ENCODE measurements at regions not wholly inside any gene's neighbourhood (a gene's known extent, or its start where the extent isn't known, plus 50 kb on each side); places are given as distances from the start of the nearest gene placed in this dataset.

DNA sequence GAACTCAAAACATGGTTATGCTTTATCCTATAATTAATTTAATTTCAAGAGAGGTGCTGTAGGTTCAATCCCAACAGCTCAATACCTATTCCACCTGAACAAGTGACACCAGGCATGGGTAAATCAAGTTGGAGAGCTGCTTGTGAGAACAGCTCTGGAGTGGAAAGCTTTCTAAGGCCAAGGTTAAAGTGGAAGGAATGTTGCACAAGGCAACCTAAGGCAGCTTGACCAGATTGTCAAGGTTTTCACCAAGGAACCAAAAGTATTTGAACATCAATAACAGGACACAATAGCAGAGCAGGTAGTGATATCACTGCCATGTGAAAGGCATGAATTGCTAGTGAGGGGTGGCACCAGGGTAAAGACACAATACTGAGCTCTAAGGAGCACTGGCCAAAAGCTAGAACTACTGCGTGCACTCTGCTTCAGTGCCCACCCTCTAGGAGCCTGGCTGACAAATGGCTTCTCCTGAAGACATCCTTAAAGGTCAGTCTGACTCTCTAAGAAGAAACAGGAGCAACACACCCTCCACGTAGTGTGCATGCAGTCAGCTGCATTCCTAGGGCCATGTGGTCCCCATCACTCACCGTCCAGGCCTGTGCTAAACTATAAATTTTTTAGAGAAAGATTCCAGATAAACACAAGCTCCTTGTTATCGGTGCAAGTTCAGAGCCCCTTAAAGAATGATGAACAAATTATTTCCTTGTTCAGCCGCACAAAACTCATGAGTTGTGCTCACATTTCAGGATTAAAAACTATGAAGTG, 677.7 kb upstream of the KLF4 start:
- DNase-seq: no peak

DNA sequence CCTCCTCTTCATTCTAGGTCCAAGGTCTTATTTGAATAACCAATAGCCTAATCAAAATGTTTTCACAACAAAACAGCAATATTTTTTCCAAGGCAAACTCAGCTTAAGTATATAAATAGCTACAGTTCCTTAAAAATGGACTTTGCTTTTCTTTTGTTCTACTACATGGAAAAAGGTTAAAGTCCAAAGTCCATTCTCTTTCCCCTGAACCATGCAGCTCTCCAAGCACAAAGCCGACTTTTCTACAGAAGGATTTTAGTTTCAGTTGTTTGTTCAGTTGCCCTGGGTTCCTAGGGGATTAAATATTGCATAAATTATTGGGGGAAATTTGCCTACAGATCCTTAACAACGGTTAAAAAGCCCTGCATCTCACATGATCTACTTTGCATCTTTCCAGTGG, 677.0 kb upstream of the KLF4 start:
- DNase-seq: no peak

DNA sequence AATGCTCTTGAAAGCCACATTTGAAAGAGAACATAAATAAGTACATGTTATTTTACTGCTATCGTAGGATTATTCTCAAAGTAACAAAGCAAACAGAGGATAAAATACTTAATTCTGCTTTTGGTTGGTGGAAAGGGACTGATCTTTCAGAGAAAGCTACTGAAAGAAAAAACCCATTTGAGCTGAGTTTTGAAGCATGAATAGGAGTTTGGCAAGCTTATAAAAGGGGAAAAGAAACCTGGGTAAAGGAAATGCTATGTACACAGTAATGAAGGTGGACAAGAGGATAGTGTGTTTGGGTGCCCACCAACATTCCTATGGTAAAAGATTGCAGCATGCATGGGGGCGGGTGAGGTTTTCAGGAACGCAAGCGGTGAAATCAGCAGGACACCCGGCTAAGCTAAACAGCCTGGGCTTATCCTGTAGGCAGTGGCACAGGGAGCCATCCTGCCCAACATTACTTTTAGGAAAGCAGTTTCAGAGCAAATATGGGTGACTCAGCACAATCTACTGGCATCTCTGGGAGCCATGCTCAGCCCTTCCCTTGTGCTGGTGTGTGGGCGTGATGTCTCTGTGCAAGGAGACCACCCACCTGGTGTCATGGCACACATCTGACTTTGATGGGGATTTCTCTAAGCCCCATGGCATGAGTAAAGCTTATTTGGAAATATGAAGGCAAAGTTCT, 673.9 kb upstream of the KLF4 start:
- DNase-seq: no peak

DNA sequence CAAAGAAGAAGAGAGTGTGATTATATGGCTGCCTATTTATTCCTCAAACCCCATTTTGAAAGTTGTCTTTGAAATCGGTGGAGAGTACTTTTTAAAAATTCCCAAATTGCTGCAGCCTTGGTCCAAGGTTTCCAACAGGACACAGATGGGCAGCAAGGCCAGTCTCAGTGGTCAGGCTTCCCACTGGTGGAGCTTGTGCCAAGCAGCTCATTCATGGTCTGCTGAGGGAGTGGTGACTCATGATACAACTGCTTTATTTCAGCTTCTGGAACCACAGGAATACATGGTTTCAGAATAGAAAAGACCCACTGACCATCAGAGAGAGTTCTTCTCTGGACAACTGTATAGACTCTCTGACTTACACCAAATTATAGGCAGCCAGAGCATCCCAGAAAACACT, 673.1 kb upstream of the KLF4 start:
- DNase-seq: no peak

DNA sequence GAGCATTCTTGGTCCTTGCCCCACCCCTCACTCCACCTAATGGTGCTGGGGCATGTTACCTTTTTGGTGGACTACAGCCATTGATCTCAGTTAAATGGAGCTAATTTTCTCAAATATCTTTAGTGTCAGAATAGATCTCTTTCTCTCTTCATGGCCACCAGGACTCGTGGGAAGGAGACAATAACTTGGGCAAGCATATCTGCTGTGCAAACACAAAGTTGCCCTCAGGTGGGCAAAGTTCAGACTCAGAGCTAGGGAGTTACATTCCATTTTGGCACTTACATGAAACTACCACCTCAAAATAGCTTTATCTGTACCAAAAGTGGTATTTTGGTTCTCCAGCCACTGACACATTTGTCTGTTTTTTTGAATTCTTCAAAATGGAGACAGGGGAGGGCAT, 671.9 kb upstream of the KLF4 start:
- no peak for DNase-seq

DNA sequence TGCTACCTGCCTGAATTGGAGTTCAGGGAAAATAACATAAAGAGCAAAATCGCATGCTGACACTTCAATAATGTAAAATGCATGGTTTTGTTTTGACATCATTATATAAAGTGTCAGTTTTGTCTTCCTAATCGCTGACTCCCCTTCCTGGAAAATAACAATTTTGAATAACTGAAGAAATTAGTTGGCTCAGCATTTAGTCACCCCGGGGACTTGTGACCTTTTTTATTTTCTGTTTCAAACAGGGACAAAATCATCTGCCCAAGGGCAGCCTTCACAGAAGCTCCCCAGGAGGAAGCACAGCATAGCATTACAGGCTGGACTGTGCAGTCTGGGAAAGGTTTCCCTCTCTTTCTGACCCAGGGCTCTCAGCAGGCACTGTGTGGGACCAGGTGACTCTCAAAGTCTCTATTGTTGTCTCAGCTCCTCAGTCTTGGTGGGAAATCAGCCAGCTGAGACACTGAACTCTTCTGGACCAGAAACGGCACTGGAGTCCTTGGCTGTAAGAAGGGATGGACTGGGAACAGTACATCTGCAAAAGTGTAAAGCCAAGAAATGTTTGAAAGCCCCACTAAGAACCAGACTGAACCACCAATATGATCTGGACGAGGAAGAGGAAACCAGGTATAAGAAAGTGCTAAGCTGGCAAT, 671.3 kb upstream of the KLF4 start:
- no peak for DNase-seq

DNA sequence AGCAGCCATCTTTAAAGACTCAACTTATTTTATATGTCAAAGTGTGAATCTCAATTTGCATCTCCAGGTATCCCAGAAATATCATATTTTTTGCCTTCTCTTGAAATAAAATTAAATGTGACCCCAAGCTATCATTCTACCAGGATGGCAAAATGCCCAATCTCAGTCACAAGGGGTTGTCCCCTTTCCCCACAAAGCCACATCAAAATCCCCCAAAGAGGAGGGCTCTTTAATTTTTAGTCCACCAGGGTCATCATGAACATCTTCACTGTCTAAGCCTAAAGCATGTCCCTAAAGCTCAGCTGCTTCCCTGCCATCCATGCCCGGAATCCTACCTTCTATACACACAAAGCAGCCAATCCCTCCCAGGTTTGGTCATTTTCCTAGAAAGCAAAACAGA, 670.5 kb upstream of the KLF4 start:
- DNase-seq: no peak

DNA sequence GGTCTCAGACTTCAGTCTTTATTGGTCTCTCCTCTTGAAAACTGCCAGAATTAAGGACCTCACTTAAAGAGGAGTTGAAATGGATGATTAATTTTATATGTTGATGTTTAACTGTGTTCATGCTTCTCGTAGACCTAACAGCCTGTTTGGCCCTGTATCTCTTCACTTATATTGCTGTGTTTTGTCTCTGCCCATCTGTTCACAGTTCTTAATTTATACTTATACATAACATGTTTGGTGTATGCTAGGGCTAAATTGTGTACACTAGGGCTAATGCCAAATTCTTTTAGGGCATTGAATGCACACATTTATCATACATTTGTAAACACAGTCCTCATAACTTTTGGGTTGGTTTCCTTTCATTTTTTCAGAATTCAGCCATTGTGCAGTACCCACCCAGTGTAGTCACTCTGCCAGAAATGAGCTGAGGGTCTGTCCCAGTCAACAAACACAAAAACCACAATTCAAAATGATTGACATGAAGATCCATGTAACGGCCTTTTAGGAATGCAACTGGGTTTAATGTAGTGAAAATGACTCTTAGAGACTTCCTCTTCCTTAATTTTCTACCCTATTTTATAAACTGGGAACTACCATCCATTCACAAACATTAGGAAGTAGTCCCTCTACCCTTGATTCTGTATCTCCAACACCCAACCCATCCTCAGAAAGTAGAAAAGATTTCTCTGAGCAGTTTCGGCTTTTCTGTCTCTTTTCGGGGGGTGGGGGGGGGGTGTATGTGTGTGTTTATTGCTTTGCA, 668.8 kb upstream of the KLF4 start:
- DNase-seq: peak; percentile 46

DNA sequence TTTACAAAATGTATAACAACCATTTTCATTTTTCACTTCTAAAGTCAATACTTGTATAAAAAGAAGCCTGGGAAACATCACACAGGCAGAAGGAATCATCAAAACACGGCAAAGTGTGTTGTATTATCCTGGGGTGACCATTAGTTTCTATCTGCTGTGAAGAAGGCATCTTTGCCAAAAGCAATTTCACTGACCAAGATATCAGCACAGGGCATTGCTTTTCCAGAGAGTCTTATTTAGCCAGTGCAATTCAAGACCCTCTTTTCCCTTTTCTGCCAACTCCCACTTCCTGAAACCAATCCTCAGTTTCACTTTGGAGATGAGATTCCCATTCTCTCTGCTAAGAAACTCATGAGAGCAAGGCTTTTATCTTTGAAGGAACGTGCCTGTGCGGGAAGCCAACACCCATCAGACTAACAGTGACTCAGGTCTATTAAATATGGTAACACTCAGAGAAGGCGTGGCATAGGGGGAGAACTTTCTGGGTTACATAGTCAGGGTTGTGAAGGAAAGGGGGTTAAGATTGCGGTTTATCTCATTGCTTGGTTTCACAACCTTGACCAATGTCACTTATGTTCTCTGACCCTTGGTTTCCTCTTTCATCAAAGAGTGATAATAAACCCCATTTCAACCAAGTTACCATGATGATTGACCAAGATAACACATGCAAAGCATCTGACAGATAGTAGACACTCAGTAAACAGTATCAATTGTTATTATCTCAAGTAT, 666.9 kb upstream of the KLF4 start:
- DNase-seq: peak; percentile 95

DNA sequence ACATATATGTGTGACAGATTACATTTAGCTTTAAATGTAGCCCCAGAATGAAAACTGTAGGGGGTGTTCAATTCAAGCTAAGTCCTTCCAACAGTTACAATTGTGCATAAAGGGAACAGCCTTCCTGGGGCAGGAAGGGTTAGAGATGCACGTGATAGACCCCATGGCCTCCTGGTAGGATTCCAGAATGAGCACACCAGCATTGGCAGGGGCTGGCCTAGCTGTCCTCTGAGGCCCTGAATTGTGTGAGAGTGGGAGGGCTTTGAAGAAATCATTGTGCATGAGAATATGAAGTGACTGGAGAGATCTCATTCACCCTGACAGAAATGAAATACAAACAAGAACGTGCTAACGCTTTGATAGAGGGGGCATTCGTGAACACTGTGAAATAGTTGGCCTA, 663.8 kb upstream of the KLF4 start:
- DNase-seq: no peak

DNA sequence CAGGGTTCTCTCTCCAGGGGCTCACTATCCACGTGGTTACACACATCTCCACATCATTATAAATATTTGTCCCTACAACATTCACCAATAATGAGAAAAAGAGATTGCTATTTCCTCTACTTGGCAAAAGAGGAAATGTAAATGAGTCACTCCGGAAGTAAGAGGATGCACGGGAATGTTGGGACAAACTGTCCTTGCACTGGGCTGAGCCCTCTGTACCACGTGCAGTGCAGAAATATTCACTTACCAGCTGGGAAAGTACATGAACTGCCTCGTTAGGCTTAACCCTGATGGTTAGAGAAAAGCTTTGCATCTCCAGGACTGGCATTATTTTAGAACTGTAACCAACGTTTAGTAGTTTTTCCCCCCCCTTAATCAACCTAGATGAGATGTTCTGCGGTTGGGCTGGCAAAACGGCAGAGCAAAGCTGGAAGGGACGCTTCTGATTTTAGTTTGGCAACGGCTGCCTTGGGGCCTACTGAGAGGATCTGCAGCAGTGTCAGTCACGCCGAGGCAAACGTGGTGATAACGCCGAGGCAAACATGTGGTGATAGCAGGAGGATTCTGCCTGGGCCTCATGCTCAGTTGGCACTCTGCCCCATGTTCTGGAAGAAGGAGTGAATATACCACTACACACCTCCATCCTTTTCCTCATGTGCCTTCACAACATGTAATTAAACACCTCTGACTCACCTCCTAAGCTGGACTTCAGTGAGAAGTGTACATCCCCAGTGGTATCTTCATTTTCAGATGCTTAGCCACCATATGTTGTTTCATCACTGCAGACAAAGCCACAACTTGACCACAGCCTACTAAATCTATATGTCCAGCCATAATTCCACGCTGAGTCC, 661.4 kb upstream of the KLF4 start:
- peak; percentile 89 for DNase-seq

DNA sequence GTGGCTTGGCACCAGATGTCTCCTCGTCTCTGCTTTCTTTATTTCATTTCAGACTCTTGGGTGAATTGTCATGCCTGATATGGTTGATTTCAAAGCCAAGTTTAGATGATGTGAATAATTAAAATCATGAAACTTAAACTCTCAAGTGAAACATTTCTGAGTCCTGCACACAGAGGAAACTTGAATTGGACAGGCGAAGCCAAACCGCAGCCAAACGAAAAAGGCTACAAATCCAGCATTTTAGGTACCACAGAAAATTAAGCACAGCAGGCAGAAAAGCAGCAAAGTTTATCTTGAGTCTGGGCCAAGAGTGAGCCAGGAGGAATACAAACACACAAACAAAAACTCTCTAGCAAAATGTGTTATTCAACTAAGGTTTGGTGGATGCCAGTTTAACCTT, 659.8 kb upstream of the KLF4 start:
- DNase-seq: no peak

DNA sequence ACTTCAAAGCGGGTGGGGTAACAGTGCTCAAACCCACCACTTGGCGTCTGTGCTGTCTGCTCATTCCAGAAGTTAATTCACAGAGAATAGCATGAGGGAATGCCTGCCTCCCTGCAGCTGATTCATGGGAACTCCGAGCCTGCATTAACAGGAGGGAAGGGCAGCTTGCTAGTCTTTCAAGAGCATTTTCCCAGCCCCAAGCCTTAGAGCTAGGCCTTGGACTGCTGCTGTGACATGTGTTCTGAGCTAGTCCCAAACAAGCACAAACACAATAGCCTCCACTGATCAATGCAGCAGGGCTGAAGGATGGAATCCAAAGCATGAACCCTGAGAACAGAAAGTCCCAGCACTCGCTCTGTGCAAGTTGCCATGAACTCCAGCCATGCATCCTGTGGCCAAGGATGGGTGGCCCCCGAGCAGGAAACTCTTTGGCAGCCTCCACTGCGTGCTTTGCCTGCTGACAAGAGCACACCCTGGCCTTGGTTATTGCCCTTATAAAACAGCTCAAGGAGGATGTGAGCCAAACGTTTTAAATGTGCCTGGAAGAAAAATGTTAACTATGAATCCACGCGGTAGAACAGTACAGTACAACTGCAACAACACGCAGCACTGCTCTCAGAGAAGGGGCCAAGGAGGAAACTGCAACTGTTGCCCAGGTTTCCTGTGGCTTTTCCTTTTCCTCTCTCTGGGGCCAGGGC, 653.1 kb upstream of the KLF4 start:
- DNase-seq: peak; percentile 14

DNA sequence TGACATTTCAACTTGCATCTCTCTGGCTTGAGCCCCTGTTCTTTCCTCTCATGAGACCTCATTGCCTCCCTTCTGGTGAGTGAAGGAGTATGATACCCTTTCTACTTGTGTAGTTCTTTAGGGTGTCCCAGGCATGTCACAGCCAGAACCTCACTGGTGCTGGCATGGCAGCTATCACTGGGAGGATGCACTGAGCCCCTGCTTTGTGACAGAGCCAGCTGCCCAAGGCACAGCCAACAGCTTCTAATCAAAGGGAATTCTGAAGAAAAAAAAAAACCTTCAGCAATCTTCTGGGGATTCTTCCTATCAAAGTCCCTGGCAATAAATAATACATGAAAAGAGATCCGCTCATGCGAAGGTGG, 652.6 kb upstream of the KLF4 start:
- no peak for DNase-seq

DNA sequence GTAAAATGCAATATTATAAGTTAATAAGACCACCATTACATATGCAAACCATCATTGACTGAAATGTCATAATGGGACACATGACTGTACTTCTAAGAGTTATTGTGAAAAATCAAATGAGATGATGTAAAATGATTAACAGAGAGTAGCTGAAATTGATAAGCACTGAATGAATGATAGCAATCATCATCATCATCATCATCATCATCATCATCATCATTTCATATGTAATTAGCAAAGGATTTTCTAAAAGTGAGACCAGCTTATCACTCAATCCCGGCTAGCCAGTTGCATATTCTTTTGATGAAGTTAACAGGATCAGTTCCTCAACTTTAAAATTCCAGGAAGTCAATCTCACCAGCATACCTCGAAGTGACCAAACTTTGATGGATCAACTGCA, 650.3 kb upstream of the KLF4 start:
- DNase-seq: no peak

DNA sequence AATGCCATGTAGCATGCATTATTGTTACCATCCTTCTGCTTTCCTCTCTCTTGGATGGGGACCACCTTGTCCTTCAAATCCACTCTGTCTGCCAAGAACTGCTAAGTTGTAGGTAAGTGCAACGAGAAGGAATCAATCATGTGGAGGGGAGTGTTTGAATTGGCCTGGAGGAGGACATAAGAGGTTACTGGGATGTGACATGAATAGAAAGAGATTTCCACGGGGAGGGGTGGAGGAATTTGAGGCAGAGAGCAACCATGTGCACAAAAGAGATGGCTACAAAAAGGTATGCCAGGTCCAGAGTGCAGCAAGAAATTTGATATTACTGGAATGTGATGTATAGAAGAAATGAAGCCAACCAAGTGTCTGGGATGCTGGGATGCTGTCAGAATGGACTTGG, 648.9 kb upstream of the KLF4 start:
- DNase-seq: no peak

DNA sequence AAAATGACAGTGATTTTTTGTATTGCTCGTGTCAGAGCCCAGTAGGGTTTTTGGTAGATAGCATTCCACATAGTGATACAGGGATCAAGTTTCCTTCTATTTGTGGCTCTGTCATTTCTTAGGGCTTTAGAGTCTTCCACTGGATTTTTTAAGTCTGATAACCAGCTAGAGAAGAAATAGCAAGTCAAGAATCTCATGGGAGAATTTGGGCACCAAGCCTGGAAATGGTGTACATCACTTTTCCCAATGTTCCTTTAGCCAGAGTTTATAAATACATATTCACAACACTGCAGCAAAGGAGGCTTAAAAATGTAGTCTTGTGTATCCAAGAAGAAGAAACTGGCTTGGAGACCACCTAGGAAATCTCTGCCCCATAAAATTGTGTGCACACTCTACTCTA, 647.1 kb upstream of the KLF4 start:
- DNase-seq: no peak

DNA sequence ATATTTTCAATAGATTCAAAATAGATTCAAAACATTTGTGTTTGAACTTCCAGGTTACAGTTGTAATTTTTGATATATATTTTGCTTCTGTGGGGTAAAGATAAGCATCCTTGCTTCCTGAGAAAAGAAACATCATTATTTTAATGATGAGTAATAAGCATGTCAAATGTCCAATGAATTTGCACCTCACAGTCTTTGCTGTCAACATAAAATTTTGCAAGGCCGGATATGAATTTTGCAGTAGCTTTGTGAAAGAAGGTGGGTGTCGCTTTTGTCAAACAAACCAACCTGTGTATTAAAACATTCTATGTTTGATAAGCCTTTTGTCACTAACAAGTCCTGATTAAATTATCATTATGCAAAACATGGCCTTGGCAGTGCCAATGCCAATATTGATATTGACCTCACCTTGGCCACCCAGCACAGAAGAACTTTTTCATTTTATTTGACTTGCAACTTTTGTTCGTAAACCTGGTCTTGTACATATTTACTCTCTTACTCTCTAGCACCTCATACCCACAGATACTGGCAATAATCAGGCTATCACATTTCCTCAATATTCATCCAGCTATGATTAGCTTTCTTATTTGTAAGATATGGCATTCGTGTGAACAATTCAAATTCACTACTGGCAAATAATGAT, 645.0 kb upstream of the KLF4 start:
- DNase-seq: no peak

DNA sequence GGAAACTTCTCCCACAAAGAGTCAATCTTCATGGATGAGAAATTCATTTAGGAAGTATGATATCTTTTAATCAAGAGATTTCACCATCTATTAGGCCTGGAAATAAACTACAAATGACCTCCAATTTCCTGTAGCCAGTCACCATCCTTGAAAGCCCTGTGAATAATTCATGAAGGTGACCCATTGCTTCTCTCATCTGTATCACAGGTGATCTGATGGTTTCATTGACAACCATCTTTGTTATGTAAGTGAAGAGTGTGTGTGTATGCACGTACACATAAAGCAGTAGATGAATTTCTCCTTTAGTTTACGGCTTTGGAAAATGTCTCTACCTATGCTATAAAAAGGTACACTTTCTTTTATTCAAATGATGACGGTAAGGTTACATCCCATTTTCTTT, 644.1 kb upstream of the KLF4 start:
- DNase-seq: no peak

DNA sequence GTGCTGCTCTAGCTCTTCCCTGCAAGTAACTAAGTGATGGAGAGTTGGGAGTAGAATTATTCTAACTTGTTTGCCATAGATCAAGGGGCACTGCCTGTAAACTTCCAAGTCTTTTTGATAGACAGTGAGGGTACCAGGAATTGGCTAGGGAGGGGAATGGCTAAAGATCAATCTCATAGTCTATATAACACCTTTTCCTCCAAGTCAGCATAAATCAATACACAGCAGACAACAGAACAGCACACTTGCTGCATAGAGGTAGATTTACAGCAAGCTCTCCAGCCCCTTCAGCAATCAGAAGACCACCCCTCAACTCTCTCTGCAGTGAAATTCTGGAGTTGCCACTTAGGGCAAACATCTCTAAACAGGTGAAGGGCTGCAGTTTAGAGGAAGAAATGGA, 643.5 kb upstream of the KLF4 start:
- DNase-seq: no peak

DNA sequence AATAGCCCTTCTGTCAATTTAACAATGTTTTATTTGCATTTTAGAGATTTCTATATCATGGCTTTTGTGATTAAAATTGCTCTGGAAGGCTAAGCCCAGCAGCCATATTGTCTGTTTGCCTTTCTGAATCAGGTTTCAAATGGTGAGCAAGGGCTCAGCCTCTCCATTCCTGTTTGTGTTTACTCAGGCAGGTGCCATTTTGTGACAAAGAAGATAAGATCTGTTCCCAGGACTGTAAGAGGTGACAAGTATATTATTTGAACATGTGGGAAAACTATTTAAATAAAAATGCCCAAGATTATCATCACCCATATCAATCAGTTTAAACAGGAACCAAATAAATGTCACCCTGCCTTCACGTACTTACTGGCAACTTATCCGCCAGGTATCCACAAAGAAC, 641.3 kb upstream of the KLF4 start:
- DNase-seq: no peak
